GM12873 (cell line): ENCODE measurements at regions not wholly inside any gene's neighbourhood (a gene's known extent, or its start where the extent isn't known, plus 50 kb on each side); places are given as distances from the start of the nearest gene placed in this dataset.

Experiments
- CTCF ChIP-seq: IDR thresholded peaks from 2 replicates; pipeline ENCODE4 v1.5.1; 2012; ENCODE audit warnings: low read depth, mild to moderate bottlenecking, moderate library complexity, low read length, control low read depth; ENCODE audit not compliant: insufficient read depth; ENCODE audit errors: missing control alignments

GRCh38 chr5:171651102-171651501 is 134.5 kb upstream of the SMIM23 start:
- TF ChIP-seq CTCF: no peak

GRCh38 chr5:171654881-171655280 is 130.7 kb upstream of the SMIM23 start:
- TF ChIP-seq CTCF: no peak

- TF ChIP-seq CTCF: no peak
Measured at GRCh38 chr5:171657473-171657872, 128.1 kb upstream of the SMIM23 start.

GRCh38 chr5:171659896-171660295 is 125.7 kb upstream of the SMIM23 start:
- no peak for TF ChIP-seq CTCF

GRCh38 chr5:171660434-171660833 is 125.2 kb upstream of the SMIM23 start:
- no peak for TF ChIP-seq CTCF

GRCh38 chr5:171661143-171661542 is 124.5 kb upstream of the SMIM23 start:
- TF ChIP-seq CTCF: no peak

- TF ChIP-seq CTCF: no peak
Measured at GRCh38 chr5:171663311-171664085, 122.1 kb upstream of the SMIM23 start.

GRCh38 chr5:171664489-171664888 is 121.1 kb upstream of the SMIM23 start:
- TF ChIP-seq CTCF: no peak
